HUDEP-2 (cell line): ENCODE measurements at regions not wholly inside any gene's neighbourhood (a gene's known extent, or its start where the extent isn't known, plus 50 kb on each side); places are given as distances from the start of the nearest gene placed in this dataset.

ENCODE experiments used
- DNase-seq, 76 experiments: peaks; one replicate each; lab custom pipeline; 2025; ENCODE audit not compliant: unreplicated experiment in 76 of 76; lab: John Stamatoyannopoulos, UW

- DNase-seq = no peak
Observed at GRCh38 chr2:45084361-45085020, 75.2 kb upstream of the SIX2 start.

- no peak for DNase-seq
Observed at GRCh38 chr2:45083175-45083574, 73.9 kb upstream of the SIX2 start.

- DNase-seq = no peak
Observed at GRCh38 chr2:45074713-45075112, 65.5 kb upstream of the SIX2 start.

- DNase-seq = no peak
Observed at GRCh38 chr2:45072862-45073237, 63.6 kb upstream of the SIX2 start.

- DNase-seq = no peak
Observed at GRCh38 chr2:45072064-45072861, 63.0 kb upstream of the SIX2 start.

GRCh38 chr2:45070113-45070652 lies 60.9 kb upstream of the SIX2 start:
- DNase-seq = no peak

- no peak for DNase-seq
Observed at GRCh38 chr2:45069684-45070083, 60.4 kb upstream of the SIX2 start.

GRCh38 chr2:45068571-45069140 lies 59.4 kb upstream of the SIX2 start:
- DNase-seq = no peak

GRCh38 chr2:45067859-45068570 lies 58.8 kb upstream of the SIX2 start:
- DNase-seq = no peak
